ENCODE measurements at regions not wholly inside any gene's neighbourhood (a gene's known extent, or its start where the extent isn't known, plus 50 kb on each side); places are given as distances from the start of the nearest gene placed in this dataset.

DNA sequence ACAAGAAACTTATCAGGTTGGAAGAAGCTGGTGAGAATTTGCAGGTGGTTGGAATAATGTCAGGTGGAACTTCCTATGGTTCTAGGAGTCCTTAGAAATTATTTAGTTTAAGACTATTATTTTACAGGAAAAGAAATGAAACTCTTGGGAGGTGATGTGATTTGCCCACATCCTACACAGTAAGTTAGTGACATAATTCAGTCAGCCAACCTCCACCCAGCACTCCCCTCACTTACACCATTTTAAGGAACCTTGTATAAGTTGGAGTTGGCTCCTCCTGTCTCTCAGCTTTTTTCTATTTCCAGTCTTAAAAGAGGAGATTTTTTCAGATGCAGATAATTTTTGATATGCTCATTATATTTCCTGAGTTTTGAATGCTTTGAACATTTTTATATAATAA lies 86.4 kb downstream of the SKA1 start:
- TF ChIP-seq, protein P1, sequence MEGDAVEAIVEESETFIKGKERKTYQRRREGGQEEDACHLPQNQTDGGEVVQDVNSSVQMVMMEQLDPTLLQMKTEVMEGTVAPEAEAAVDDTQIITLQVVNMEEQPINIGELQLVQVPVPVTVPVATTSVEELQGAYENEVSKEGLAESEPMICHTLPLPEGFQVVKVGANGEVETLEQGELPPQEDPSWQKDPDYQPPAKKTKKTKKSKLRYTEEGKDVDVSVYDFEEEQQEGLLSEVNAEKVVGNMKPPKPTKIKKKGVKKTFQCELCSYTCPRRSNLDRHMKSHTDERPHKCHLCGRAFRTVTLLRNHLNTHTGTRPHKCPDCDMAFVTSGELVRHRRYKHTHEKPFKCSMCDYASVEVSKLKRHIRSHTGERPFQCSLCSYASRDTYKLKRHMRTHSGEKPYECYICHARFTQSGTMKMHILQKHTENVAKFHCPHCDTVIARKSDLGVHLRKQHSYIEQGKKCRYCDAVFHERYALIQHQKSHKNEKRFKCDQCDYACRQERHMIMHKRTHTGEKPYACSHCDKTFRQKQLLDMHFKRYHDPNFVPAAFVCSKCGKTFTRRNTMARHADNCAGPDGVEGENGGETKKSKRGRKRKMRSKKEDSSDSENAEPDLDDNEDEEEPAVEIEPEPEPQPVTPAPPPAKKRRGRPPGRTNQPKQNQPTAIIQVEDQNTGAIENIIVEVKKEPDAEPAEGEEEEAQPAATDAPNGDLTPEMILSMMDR (IDR thresholded peaks at IDR 0.05; ENCODE audit: control extremely low read depth in 1 of 3, insufficient read depth in 1 of 3, low read depth in 1 of 3, low read length in 3 of 3), result no peak
- TF ChIP-seq POLR2A (IDR thresholded peaks at IDR 0.05; ENCODE audit: control extremely low read depth in 1 of 2, low read depth in 2 of 2, low read length in 2 of 2) (no peak), YY1 (IDR thresholded peaks at IDR 0.05; ENCODE audit: low read depth, low read length) (no peak), EZH2 (IDR thresholded peaks at IDR 0.05; ENCODE audit: low read depth, low read length, severe bottlenecking) (no peak), JUND (IDR thresholded peaks at IDR 0.05; ENCODE audit: low read length) (no peak), CTBP2 (IDR thresholded peaks at IDR 0.05; ENCODE audit: borderline replicate concordance, insufficient read depth, insufficient read length, low read length) (no peak), KDM1A (IDR thresholded peaks at IDR 0.05; ENCODE audit: borderline replicate concordance, low read length) (no peak), TCF12 (IDR thresholded peaks at IDR 0.05; ENCODE audit: low read depth, low read length) (no peak), CBX5 (IDR thresholded peaks at IDR 0.05; ENCODE audit: low read depth, low read length) (no peak)
- TF ChIP-seq, protein P2, sequence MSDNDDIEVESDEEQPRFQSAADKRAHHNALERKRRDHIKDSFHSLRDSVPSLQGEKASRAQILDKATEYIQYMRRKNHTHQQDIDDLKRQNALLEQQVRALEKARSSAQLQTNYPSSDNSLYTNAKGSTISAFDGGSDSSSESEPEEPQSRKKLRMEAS (IDR thresholded peaks at IDR 0.05), result no peak
